Stimulated activated CD4-positive, alpha-beta T cell treated with anti-CD3 and anti-CD28 coated beads, Interleukin-12 subunit alpha, Interleukin-12 subunit beta, amount 100 ng/mL, for 48 hours (primary cell): ENCODE measurements at regions not wholly inside any gene's neighbourhood (a gene's known extent, or its start where the extent isn't known, plus 50 kb on each side); places are given as distances from the start of the nearest gene placed in this dataset.

Experiments used
- DNase-seq, 3 donors: peaks; one replicate each; pipeline ENCODE4 v3.0.0-alpha.2; 2020; ENCODE audit warnings: low read depth in 2 of 3, low spot score in 1 of 3

- DNase-seq: no peak
Measured at GRCh38 chr7:118684796-118685195, 460.3 kb downstream of the ANKRD7 start.

- DNase-seq: no peak
Measured at GRCh38 chr7:118689403-118689802, 464.9 kb downstream of the ANKRD7 start.

GRCh38 chr7:118696879-118697278 lies 472.4 kb downstream of the ANKRD7 start:
- no peak for DNase-seq

DNA sequence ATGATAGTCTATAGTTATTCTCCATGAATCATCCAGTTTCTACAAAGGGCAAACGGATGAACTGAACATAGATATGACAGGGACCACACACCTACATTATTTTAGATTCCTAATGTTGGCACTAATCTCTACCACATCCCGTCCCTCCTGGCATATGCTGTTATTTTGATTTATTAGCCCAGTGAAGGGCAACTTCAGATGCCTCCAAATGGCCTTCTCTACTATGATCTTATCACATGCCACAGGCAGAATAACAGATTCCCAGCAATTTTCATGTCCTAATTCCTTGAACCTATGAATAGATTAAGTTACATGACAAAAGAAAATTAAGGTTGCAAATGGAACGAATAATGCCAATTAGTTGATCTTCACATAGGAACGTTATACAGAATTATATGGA lies 474.7 kb downstream of the ANKRD7 start:
- DNase-seq: no peak

DNA sequence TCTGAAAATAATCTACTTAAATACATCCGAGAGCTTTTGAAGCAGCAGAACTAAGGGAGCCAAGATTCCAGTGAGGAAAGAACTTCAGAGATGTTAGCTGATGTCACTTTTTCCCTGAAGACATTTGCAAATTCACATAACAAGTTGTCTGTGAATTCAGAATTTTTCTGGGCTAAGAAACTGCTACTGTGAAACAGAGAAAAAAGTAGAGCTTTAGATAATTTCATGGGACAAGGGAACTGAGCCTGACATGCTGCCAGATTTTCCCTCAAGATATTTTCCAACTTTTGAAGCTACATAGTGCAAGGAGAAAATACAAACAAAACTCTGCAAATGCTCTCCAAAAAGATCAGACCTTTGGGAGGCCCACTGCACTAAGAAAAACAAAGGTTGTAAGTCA lies 484.2 kb downstream of the ANKRD7 start:
- DNase-seq: no peak

- DNase-seq: no peak
Measured at GRCh38 chr7:118711688-118712087, 487.2 kb downstream of the ANKRD7 start.

DNA sequence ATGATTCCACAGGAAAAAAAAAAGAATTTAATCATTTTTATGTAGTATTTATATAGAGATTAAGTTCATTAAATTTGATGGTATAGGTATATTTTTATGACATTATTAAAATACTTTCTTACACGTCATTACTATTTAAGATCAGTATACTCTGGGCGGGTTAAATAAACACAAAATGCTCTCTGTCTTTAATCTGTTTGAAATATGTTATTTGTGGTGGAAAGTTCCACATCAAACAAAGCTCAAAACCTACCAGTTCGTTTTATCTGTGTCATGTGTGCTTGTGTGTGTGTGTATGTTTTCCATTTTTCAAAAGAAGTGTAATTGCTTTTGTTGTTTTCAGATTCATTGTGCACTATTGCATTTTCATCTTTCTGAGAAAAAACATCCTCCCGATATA lies 488.5 kb downstream of the ANKRD7 start:
- no peak for DNase-seq

DNA sequence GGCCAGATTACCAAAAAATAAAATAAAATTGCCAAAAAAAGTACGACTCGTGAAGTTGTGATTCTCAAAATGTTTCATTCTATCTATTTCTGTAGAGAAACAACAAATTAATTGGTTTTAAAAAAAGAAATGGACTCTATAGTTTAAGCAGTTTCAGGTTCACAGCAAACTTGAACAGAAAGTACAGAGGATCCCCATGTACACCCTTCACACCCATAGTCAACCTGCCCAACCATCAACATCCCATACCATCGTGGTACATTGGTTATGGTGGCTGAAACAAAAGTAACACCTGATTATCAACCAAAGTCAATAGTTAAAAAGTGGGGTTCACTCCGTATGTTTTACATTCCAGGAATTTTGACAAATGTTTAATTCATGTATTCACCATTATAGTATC lies 496.1 kb downstream of the ANKRD7 start:
- DNase-seq: no peak

- DNase-seq: no peak
Measured at GRCh38 chr7:118731854-118732253, 507.4 kb downstream of the ANKRD7 start.

DNA sequence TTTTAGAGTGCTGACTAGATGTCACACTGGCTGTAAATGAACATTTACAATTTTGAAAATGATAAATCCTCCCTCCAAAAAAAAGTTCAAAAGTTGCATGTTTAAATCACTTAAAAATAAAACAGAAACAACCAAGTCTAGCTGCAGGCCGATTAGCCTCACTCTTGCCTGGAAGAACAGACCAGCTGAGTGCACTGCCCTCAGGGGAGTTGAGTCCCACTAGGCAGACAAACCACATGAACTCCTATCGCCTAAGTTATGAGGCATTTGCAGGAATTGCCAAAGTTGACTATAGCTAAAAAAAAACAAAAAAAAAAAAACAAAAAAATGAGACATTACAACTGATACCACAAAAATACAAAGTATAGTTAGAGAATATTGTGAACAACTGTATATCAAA lies 510.0 kb downstream of the ANKRD7 start:
- DNase-seq: no peak

DNA sequence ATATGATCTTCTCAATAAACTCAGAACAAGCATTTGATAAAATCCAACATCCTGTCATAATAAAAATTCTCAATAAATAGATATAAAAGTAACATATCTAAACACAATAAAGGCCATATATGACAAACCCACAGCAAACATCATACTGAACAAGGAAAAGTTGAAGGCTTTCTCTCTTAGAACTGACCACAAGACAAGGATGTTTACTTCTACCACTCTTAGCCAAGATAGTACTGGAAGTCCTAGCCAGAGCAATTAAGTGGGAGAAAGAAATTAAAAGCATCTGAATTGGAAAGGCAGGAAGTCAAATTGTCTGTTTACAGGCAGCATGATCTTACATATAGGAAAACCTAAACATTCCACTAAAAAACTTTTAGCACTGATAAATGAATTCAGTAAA lies 510.9 kb downstream of the ANKRD7 start:
- DNase-seq: no peak

GRCh38 chr7:118737935-118738334 lies 513.4 kb downstream of the ANKRD7 start:
- DNase-seq: no peak

DNA sequence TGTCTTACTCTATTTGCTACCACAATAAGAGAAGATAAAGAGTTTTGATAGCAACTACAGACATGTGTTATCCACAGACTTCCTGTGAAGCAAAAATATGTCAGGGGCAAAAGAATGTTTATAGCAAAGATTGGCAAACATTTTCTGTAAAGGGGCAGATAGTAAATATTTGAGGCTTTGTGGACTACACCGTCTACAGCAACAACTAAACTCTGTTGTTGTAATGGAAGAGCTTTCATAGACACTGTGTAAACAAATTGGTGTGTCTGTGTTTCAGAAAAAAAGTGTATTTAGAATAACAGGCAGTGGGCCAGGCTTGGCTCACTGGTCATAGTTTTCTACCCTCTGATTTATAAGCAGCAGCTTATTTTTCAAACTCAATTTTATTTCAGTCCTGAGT lies 521.4 kb downstream of the ANKRD7 start:
- no peak for DNase-seq

- no peak for DNase-seq
Measured at GRCh38 chr7:118747473-118747872, 523.0 kb downstream of the ANKRD7 start.

- DNase-seq: no peak
Measured at GRCh38 chr7:118753479-118753878, 529.0 kb downstream of the ANKRD7 start.

DNA sequence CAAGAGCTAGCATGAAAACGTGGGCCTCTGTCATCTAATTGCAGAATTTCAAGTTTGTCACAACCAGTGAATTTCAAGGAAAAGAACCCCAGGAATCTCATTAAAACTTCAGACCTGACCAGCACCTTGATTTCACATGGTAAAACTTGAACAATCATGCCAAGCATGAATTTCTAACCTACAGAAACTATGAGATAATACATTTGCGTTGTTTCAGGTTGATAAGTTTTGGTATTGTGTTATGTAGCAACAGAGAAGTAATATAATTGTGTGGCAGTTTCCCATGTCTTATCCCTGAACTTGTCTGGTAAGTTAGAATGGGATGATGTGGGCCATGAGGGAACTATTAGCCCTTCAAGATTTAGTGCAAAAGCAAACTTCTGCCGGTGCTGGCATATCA lies 530.1 kb downstream of the ANKRD7 start:
- no peak for DNase-seq

DNA sequence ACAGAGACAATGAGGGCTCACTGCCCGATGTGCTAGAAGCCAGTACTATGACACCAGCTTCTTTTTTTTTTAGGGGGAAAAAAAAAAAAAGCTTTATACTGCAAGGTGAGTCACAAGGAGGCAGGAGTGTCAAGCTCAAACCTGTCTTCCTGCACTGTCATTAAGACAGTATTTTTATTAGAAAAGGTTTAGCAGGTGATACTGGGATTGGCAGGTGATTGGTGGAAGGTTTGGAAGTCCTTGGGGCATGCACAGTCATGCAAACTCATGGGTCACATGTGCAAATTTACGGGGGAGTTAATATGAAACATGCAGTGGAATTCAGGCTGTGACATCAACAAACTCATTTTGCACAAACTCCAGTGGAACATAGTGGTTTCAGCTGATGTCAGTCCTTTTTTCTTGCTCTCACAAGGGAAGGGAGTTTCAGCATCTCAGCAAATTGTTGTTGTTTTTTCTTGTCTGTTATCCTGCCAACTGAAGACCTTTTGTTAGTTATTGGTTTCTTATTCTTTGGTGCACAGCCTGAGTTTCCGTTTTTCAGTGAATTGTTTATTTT lies 530.6 kb downstream of the ANKRD7 start:
- no peak for DNase-seq

DNA sequence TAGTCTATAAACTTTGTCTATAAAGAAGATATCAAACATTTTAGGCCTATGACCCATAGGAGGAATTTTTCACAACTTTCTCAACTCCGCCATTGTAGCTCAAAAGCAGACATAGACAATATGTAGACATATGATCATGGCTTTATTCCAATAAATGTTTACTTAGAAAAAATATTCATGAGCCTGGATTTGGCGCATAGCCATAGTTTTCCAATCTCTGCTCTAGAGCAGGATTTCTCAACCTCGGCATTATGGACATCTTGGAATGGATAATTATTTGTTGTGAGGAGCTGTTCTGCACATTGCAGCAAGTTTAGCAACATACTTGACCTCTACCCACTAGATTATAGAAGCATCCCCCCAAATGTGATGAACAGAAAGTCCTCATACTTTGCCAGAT lies 532.6 kb downstream of the ANKRD7 start:
- no peak for DNase-seq

DNA sequence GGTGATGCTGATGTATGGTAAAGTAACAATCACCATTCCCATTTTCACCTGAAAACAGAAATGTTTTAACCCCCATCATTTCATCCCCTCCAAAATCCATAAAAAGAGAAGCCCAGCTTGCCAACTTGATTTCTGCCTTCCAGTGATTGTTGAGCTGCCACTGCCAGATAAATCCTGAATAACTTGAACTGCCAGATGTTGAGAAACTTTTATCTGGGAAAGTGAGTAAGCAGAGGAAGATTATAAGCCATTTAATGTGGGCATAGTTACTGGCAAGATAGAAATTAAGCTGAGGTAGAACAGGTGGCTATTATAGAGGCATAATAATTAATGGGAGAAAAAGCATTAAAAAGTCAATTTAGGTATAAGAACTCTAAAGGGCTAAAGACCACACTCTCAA lies 534.1 kb downstream of the ANKRD7 start:
- DNase-seq: no peak

DNA sequence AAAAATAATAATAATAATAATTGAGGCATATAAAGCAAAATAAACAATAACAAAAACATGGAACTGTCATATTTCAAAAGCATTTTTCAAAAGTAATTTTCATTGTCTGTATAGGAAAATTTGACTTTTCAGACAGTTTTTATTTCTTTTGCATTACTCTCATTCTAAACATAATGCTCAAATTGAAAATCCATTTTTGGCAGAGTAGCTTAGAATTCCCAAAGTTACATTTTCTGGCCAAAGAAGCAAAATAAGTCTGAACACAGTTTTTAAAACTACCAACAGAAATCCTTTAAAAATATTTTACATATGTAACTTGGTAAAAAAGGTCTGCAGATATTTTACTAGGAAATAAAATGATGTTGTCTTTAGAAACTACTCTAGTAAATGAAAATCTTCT lies 535.4 kb downstream of the ANKRD7 start:
- no peak for DNase-seq

DNA sequence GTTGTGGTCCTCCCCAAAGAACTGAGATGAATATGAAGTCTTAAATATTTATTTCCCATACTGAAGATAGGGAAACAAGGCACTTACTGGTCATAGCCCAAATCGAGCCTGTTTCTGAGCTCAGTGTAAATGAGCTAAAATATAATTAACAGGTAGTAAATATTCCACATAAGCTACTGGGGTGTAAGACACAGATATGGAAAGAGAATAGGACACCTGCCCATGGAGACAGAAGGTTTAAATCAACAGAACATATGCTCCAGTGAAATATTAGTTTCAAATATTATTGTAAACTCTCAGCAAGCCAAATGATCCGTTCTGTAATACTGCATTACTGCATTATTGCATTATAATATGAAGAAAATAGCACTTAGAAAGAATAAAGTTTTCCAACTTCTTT lies 537.9 kb downstream of the ANKRD7 start:
- DNase-seq: no peak

DNA sequence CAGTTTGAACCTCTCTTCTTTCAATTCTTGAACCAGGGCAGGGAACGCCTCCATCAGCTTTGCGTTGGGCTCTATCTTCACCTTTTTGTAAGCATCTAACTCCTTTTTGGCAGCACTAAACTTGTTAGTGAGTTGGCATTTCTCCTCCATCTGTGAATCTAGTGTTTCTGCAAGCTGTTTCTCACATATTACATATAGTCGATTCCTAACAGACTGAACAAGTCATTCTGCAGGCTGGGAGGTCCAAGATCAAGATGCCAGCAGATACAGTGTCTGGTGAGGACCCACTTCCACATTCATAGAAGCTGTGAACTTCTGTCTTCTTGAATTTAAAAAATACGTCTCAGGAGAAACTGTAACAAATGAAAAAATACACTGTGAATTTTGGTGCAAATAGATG lies 539.7 kb downstream of the ANKRD7 start:
- no peak for DNase-seq

GRCh38 chr7:118771672-118772071 lies 547.2 kb downstream of the ANKRD7 start:
- no peak for DNase-seq

DNA sequence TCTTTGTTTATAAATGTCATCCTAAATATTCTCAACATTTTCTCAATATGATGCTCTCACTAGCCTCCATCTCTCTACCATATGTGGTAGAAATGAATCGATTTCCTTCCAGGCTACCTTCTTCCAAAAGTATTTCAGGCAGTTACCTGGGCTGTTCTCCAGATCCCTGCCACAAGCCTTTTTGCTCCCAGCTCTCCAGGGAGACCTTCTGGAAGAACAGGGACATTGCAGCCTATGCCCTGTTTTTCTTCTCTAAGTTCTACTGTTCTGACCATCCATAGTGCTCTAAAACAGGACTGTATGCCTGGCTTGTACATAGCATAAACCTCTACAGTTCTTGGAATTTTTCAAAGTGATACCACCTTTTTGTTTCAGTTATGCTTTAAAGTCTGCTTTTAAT lies 552.8 kb downstream of the ANKRD7 start:
- DNase-seq: no peak
